ENCODE measurements at regions not wholly inside any gene's neighbourhood (a gene's known extent, or its start where the extent isn't known, plus 50 kb on each side); places are given as distances from the start of the nearest gene placed in this dataset.

GRCh38 chr16:79808731-79809130, 208.2 kb upstream of the MAF start:
- no peak for DNase-seq

DNA sequence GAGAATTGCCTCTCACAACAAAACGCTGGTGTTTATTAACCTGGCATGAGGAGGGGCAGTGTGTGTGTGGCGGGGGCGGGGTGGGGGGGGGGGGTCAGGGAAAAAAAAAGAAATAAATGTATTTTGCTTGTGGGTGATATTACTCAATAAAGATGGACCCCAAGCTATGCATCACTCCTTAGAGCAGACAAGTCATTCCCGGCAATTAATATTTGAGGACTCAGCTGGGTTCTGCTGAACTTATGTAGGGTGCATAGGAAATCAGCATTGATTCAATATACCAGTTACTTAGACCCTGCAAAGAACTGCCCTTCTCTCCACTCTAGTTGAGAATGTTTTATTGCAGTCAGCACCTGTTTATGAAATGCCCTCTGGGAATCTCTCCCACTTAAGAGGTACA, 206.2 kb upstream of the MAF start:
- DNase-seq, result no peak

DNA sequence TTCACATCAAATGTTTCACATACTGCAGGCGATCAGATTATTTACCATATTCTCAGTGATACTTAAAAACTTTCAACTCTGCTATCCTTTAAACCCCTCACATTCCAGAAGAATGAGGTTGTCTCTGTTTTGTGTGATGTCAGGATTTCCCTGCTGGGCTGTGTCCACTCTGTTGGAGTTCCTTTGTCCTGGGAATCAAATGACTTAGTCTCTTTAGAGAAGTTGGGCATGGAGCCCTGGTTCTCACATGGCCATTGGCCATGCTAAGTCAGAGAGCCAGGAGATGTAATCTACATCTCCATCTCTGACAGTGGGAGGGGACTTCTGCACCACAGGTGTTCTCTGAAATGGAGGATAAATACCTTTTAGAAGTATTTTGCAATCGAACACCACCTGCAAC, 205.1 kb upstream of the MAF start:
- DNase-seq, result no peak

- DNase-seq, result no peak
These were observed 201.1 kb upstream of the MAF start for GRCh38 chr16:79801646-79802045.

DNA sequence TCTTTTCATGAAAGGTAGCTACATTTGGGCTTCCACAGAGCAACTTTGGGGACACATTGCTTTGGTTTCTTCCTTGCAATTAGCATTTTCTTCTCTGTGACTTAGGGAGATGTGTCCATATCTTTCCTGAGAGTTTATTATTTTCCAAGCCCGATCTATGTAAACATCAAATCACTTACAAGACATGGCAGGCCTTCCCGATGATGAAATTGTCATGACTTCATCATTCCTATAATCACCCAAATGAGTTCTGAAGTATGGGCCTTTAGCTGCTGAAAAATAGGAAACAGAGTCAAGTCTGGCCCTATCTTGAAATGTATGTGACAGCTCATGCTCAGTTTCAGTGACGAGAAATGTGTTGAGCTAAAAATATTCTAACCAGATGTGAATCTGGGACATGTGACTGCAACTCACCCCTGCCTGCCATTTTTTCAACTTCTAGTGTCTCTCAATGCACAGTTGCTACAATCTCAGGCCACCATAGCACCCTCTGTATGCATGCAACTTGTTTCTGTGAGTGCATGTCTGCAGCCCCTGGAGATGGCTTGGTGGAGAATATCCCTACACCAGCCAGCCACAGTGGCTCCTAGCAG, 199.6 kb upstream of the MAF start:
- no peak for DNase-seq

DNA sequence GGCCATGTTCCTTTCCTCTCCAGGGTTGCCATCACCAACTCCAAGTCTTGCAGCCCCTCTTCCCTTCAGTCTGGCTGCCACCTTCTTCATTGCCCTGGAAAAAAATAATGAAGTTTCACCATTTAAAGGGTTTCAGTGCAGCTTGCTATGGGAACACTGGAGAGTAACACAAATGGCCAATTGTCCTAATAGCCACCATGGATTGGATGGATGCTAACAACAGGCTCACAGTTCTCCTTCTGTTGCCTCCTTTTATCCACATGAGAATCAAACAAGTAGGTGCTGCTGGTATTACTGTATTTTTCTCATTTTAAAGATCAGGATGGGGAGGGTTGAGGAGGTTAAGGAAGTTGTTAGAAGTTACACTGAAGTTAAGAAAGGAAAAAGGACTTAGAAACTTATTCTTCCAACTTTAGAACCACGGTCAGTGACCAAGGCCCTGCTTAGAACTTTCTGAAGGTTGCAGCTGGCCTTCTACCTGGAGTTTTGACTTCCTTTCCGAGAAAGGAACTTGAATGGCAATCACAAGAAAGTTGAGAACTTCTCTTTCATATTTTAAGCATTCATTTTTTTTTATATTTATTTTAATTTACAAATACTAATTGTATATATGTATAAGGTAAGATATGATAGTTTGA, 198.0 kb upstream of the MAF start:
- no peak for DNase-seq

- DNase-seq, result no peak
These were observed 196.9 kb upstream of the MAF start for GRCh38 chr16:79797486-79797885.

DNA sequence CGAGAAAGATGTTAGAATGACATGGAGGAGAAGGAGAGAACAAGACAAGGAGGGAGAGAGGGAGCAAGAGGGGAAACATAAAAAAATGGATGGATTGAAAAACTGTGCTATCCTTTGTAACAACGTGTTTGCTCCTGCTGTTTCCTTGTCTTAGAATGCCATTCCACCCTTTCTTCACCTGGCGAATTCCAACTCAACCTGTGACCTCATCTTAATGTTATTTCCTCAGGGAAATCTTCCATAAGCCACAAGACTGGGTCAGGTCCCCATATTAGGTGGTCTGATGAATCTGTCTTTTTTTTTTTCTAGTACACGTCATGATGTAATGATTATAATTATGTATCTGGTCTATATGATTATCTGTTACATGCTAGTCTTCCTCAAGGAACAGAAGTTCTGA, 195.0 kb upstream of the MAF start:
- DNase-seq, result no peak

DNA sequence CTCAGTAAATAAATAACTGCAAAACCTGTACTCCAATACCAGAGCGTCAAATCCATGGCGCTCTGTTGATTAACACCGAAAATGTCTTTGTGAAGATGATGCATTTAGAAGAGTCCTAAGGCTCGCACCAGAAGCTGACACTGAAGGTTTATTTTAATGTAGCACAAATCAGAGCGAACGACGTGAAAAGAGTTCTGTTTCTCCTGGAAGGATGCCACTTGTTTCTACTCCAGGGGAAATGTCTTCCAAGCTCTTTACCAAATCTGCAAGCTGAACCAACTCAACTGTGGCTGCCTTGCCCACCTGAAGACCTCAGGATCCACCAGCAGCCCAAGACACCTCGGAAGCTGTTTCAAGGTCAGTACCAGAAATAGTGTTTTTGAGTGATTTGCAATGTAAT, 194.4 kb upstream of the MAF start:
- no peak for DNase-seq

DNA sequence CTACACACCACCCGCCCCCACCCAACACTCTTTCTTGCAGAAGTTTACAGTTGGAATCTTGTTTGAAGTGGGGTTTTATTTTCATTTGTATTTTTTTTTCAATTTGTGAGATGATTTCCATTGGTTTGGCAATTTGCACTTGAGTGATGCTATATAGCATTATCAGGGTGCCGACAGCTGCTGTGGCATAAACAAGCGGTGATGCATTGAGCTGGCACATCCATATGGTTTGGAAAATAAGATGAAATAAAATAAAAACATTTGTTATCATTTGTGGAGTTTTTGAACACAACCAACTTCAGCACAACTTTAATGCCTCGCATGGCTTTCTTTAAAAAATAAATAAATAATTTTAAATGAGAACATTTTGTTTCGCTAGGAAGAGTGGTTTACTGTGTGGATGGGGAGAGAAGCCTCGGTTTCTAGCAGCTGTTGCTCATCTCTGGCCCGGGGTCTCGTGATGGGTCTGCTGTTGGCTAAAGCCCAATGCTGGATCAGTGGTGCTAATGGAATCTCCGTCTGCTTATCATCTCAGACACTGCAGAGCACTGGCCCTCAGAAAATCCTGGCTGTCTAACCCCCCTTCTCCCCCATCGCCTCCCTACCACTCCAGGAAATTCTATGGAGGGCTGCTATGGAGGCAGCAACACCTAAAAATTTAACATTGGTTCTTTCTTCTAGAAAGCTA, 192.3 kb upstream of the MAF start:
- no peak for DNase-seq

GRCh38 chr16:79792076-79792475, 191.5 kb upstream of the MAF start:
- DNase-seq, result no peak

- DNase-seq, result no peak
These were observed 190.3 kb upstream of the MAF start for GRCh38 chr16:79790854-79791253.

DNA sequence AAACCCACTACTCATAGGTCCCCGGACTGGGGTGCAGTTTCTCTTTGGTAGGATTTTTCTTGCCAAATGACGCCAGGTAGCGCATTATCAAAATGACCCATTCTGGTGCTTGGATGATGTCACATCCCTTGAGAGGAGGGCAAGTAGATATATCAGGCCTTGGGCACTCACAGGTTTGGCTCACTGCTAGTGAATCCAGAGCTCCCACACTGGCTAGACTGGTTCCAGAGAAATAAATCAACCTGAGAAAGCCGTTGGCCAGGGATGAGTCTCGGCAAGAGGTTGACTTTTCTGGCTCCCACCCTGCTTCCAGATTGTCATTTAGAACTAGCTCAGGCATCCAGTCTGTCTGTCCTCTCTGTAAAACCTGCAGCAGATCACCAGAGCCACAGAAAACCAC, 188.4 kb upstream of the MAF start:
- DNase-seq, result no peak

DNA sequence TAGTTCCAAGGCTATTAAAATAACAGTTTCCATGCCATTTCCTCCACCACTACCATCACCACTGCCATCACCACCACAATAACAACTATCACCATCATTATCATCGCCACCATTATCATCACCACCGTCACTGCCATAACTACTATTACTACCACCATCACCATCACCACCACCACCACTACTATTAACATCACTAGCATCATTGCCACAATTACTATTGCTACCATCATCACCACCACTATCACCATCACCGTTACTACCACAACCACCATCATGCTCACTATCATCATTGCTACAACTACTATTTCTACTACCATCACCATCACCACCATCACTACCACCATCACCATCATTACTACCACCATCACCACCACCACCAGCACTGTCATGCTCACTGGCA, 185.9 kb upstream of the MAF start:
- no peak for DNase-seq

- DNase-seq, result no peak
These were observed 183.5 kb upstream of the MAF start for GRCh38 chr16:79784007-79784406.

- no peak for DNase-seq
These were observed 177.1 kb upstream of the MAF start for GRCh38 chr16:79777679-79778078.

DNA sequence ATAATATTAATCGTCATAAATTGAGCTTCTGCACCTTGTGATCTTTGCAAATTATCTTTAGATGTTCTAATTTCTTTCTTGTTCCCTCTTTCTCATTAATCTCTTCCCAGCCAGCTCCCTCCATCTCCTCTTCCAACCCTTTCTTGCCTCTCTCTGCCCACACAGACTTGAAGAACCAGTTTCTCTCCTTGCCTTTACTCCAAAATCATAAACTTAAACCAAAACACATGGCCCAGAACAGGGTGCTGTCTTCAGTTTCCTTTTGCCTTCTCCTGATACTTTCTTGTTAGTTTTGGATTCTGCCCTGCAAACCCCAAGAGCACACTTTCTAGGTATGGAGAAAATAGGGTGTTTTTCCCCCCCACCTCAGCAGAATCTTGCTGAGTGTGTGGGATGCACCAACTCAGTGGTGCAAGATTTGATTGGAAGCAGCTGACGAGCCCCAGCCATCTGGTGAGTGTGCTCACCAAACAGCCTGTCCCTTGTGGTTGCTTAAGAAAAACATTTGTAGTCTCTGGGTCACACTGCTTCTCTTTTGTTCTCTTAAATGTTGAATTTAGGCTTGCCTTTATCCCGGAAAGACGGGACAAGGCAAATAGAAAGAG, 175.8 kb upstream of the MAF start:
- no peak for DNase-seq

- no peak for DNase-seq
These were observed 172.2 kb upstream of the MAF start for GRCh38 chr16:79772784-79773183.

DNA sequence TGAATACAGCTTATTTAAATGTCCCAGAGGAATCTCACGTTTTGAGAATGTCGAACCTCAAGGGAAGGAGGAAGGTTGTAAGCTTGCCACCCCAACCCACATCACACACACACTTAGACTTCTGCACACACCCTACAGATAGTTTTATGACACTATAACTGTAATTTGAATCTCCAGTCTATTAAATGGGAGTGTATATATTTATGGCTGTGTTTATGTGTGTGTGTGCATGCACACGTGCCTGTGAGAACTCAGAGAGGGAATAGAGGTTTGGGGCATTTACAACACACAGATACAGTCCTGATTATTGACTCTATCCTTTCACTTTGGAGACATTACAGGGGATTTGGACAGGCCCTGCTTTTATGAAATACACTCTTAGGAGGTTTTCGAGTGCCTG, 171.5 kb upstream of the MAF start:
- DNase-seq, result no peak

DNA sequence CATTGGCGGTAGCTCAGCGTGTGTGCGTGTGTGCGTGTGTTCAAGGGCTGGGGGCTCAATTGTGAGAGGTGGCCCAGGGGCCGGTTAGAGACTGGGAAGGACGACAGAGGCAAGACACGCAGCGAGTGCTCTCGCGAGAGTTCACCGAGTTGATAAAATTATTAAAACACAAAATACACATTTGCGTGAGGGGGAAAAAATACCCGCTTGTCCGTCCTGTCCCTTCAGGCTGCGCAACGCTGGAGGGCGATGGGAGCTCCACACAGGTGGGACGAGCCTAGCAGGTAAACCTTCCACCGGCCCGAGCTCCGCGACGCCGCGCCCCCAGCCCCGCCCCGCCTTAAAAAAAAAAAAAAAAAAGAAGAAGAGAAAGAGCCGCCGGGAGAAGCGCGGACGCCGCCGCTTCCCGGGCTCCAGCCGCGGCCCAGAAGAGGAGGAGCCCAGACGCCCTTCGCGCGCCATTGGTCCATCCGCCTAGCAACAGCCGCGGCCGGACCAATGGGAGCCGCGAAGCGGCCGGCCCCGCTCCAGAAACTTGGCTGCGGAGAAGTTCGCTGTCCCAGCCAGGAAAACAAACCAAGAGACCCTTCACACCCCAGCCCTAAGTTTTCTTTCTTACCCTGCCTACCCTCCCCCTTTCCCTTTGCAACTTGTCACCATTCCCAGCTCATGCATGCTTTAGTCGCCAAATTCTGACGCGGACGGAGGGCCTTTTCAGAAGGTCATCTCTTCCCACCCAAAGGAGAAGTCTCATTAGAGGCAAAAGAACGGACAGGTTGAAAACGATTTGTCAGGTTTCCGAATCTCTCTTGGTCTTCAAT, 169.9 kb upstream of the MAF start:
- peak; percentile 76 for DNase-seq

DNA sequence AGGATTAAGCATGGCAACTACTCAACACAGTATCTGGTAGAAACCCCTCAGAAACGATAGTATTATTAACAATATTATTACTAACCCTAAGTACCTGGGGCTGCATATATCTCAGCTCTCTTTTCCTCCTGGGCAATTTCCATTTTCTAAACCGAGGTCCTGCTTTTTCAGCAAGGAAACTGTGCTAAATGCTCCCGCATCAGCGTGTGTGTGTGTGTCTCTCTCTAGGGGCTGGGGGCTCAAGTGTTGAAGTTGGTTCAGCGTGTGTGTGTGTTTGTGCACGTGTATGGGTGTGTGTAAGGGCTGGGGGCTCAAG, 169.3 kb upstream of the MAF start:
- DNase-seq, result no peak

DNA sequence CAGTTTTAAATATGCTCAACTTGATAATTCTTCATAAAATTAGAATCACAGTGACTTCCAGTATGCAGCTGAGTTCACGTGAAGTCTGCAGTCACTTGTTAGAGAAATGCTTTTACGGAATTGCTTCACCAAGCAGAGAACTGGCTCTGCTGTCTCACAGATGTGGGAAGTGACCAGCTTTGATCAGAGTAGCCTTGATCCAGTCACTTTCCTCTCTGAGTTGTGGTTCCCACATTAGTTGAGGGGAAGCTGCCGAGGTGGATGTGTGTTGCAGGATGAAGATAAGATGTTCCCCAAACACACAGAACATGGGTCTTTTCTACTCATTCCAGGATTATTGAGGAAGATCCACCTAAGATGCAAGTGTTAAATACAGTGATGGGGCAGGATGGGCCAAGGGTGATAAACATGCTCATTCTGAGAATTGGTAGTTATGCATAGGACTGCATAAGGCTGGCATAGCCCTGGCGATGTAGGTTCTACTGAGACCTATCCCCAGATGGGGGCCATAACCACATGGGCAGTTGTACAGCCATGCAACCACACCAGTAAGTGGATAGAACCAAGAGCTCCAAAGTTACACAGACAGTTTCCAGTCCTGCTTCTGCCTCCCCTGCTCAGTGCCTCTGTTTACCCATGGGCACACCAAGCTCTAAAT, 168.9 kb upstream of the MAF start:
- DNase-seq, result no peak

All from KG1 (cell line).